ENCODE measurements at regions not wholly inside any gene's neighbourhood (a gene's known extent, or its start where the extent isn't known, plus 50 kb on each side); places are given as distances from the start of the nearest gene placed in this dataset.

DNA sequence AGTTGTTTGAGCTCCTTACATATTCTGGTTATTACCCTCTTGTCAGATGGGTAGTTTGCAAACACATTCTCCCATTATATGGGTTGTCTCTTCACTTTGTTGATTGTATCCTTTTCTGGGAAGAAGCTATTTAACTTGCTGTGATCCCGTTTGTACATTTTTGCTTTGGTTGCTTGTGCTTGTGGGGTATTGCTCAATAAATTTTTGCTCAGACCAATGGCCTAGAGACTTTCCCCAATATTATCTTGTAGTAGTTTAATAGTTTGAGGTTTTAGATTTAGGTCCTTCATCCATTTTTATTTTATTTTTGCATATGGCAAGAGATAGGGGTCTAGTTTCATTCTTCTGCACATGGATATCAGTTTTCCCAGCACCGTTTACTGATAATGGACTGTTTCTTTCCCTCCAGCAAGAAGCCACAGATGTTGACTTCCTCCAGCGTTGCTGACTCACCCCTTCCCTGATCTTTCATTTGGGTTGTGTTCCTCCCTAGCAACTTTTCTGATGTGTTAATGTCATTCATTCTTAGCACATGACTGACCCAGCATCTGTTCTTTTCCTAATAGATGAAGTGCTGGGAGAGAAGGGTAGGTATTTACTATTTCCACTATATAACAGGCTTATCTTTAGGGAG is 166.7 kb upstream of the SGO1 start:
- POLR2A ChIA-PET: no interaction called here
- DNase-seq (ENCODE audit: low read depth): no peak

DNA sequence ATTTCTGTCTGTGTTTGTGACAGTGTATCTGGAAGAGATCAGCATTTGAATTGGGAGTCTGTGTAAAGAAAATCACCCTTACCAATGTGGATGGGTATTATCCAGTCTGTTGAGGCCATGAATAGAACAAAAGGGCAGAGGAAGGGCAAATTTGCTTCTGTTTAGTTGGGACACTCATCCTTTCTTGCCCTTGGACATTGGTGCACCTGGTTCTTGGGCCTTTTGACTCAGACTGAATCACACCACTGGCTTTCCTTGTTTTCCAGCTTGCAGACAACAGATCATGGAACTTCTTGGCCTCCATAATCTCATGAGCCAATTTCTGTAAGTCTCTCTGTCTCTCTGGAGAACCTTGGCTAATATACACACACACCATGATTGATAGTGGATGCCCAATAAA is 164.4 kb upstream of the SGO1 start:
- ChIA-PET POLR2A (no interaction called here), CTCF (interaction anchor here (1.3 kb wide), 1 partner anchor 11 kb away, joined by 3 read pairs; no protein-coding TSS in a partner anchor)
- no peak for DNase-seq (ENCODE audit: low read depth)
- Histone ChIP-seq H3K36me3 (ENCODE audit: control insufficient read depth, insufficient read depth, low read length) (no peaks in the 10 kb centered on the region), H3K27me3 (ENCODE audit: control insufficient read depth, insufficient read depth, low read length) (no peaks in the 10 kb centered on the region; the same call in 1 of the 2 replicates), H3K4me3 (ENCODE audit: low read depth, low read length) (no peak overlapping the region)
- TF ChIP-seq, protein P1, sequence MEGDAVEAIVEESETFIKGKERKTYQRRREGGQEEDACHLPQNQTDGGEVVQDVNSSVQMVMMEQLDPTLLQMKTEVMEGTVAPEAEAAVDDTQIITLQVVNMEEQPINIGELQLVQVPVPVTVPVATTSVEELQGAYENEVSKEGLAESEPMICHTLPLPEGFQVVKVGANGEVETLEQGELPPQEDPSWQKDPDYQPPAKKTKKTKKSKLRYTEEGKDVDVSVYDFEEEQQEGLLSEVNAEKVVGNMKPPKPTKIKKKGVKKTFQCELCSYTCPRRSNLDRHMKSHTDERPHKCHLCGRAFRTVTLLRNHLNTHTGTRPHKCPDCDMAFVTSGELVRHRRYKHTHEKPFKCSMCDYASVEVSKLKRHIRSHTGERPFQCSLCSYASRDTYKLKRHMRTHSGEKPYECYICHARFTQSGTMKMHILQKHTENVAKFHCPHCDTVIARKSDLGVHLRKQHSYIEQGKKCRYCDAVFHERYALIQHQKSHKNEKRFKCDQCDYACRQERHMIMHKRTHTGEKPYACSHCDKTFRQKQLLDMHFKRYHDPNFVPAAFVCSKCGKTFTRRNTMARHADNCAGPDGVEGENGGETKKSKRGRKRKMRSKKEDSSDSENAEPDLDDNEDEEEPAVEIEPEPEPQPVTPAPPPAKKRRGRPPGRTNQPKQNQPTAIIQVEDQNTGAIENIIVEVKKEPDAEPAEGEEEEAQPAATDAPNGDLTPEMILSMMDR (IDR thresholded peaks at IDR 0.05; ENCODE audit: insufficient read depth, low read depth, low read length): no peak

More for the DNA sequence above, 166.7 kb upstream of the SGO1 start:
- no peak overlapping the region for H3K4me3 ChIP-seq (ENCODE audit: low read depth, low read length)
- CTCF ChIA-PET: no interaction called here
- TF ChIP-seq, protein P1 (IDR thresholded peaks at IDR 0.05; ENCODE audit: insufficient read depth, low read depth, low read length): no peak
- no peaks in the 10 kb centered on the region; the same call in 1 of the 2 replicates for H3K27me3 ChIP-seq (ENCODE audit: control insufficient read depth, insufficient read depth, low read length)
- no peaks in the 10 kb centered on the region for H3K36me3 ChIP-seq (ENCODE audit: control insufficient read depth, insufficient read depth, low read length)

DNA sequence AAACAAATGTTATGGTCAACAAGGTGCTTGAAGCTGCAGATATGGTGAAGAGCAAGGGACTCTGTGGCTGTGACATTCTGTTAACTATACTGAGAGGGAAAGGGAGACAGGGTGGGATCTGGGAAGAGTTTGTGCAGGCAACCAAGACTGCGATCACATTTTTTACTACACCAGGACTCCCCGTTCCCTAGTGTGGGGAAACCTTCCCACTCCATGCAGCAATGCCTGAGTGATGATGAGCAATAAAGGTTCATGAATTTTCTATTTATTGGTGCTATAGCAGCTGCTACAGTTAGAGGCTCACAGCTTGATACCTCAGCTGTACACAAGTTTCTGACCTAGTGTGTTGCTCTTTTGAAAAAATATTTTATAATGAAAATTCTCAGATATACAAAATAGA is 160.9 kb upstream of the SGO1 start:
- CTCF ChIA-PET: no interaction called here
- POLR2A ChIA-PET: no interaction called here
- no peaks in the 10 kb centered on the region; the same call in 1 of the 2 replicates for H3K27me3 ChIP-seq (ENCODE audit: control insufficient read depth, insufficient read depth, low read length)
- H3K36me3 ChIP-seq (ENCODE audit: control insufficient read depth, insufficient read depth, low read length): no peaks in the 10 kb centered on the region
- TF ChIP-seq, protein P1 (IDR thresholded peaks at IDR 0.05; ENCODE audit: insufficient read depth, low read depth, low read length): no peak
- H3K4me3 ChIP-seq (ENCODE audit: low read depth, low read length): no peak overlapping the region
- no peak for DNase-seq (ENCODE audit: low read depth)

DNA sequence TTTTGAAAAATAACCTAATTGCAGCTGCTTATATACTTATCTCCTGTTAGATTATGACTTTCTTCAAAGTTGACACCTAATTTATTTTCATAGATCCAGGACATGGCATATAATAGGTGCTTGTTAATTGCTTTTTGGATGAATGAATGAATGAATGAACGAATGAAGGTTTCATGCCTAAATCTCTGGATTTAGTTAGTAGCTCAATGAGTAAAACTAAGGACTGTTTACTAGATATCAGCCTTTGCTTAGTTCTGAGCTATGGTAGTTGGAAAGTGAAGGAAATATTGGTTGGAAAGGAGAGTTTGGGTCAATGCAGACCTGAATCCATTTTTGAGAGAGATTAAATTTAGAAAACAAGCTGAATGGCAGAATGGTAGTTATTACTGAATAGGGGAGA is 160.4 kb upstream of the SGO1 start:
- DNase-seq (ENCODE audit: low read depth): no peak
- no peak overlapping the region for H3K4me3 ChIP-seq (ENCODE audit: low read depth, low read length)
- H3K36me3 ChIP-seq (ENCODE audit: control insufficient read depth, insufficient read depth, low read length): no peaks in the 10 kb centered on the region
- ChIA-PET POLR2A (no interaction called here), CTCF (interaction anchor here (0.8 kb wide), 1 partner anchor 1205 kb away, joined by 3 read pairs; no protein-coding TSS in a partner anchor)
- TF ChIP-seq, protein P1 (IDR thresholded peaks at IDR 0.05; ENCODE audit: insufficient read depth, low read depth, low read length): no peak
- H3K27me3 ChIP-seq (ENCODE audit: control insufficient read depth, insufficient read depth, low read length): no peaks in the 10 kb centered on the region; the same call in 1 of the 2 replicates

DNA sequence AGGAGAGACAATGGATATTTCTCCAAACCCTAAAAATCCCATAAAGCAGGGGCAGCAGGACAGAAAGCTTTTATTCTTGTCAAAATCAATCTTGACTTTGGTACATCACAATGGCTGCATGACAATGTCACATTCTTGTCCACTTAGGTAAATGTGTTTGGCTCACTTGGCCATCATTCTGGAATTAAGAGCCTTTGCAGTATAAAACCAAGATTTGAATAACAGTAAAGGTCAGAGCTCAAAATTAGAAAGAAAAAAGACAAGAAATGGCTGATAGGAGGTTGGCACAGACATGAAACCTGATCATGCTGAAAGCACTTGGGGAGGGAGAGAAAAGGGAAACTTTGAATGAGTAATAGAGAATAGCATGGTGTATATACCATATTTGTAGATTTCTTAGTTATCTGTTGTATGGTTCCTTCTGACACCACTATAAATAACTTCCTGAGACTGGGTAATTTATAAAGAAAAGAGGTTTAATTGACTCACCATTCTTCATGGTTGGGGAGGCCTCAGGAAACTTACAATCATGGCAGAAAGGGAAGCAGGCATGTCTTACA is 158.5 kb upstream of the SGO1 start:
- DNase-seq (ENCODE audit: low read depth): no peak
- ChIA-PET CTCF (no interaction called here), POLR2A (no interaction called here)
- Histone ChIP-seq H3K36me3 (ENCODE audit: control insufficient read depth, insufficient read depth, low read length) (no peaks in the 10 kb centered on the region), H3K4me3 (ENCODE audit: low read depth, low read length) (no peak overlapping the region), H3K27me3 (ENCODE audit: control insufficient read depth, insufficient read depth, low read length) (no peaks in the 10 kb centered on the region; the same call in 1 of the 2 replicates)
- TF ChIP-seq, protein P1 (IDR thresholded peaks at IDR 0.05; ENCODE audit: insufficient read depth, low read depth, low read length): no peak

Data from BJ (cell line).